Spleen (tissue), 11 donors: ENCODE measurements at regions not wholly inside any gene's neighbourhood (a gene's known extent, or its start where the extent isn't known, plus 50 kb on each side); places are given as distances from the start of the nearest gene placed in this dataset.
"Not testable (repeated sequence)": the region's sequence is repeated elsewhere in the genome, so short reads cannot be mapped to it uniquely, and the experiment has no call there.

Source experiments
- DNase-seq: peaks from one replicate; pipeline ENCODE4 v3.0.0-alpha.2; 2020
- H3K27ac ChIP-seq, 8 donors: fragments of 200-600 bp; sonication (generic) in 7 of 8; 1 replicate in 4 of 8; 2 replicates in 4 of 8; pipeline versions ENCODE4 v1.5.0 to v1.8.0; 2016 to 2021; ENCODE audit warnings: inconsistent platforms in 4 of 8, mild to moderate bottlenecking in 4 of 8, moderate library complexity in 1 of 8
- H3K27me3 ChIP-seq, 7 donors: fragments of 200-600 bp; sonication (generic) in 6 of 7; replicated peaks in 1 of 7; 1 replicate in 4 of 7; 2 replicates in 3 of 7; pipeline versions ENCODE4 v1.5.0 to v1.8.0; 2016 to 2021; ENCODE audit warnings: inconsistent platforms in 3 of 7, mild to moderate bottlenecking in 1 of 7
- H3K36me3 ChIP-seq, 6 donors: fragments of 200-600 bp; sonication (generic) in 5 of 6; 1 replicate in 4 of 6; 2 replicates in 2 of 6; pipeline versions ENCODE4 v1.5.0 to v1.8.0; 2016 to 2021; ENCODE audit warnings: inconsistent platforms in 2 of 6
- H3K4me1 ChIP-seq, 6 donors: fragments of 200-600 bp; sonication (generic) in 5 of 6; 1 replicate in 3 of 6; 2 replicates in 3 of 6; pipeline versions ENCODE4 v1.5.0 to v1.8.0; 2016 to 2021; ENCODE audit warnings: inconsistent platforms in 3 of 6
- H3K4me3 ChIP-seq, 8 donors: fragments of 200-600 bp; sonication (generic) in 7 of 8; 1 replicate in 4 of 8; 2 replicates in 4 of 8; pipeline versions ENCODE4 v1.5.0 to v1.8.0; 2016 to 2021; ENCODE audit warnings: inconsistent platforms in 4 of 8, mild to moderate bottlenecking in 4 of 8, moderate library complexity in 2 of 8
- H3K9me3 ChIP-seq, 8 donors: fragments of 200-600 bp; sonication (generic) in 7 of 8; 1 replicate in 4 of 8; 2 replicates in 4 of 8; pipeline versions ENCODE4 v1.5.0 to v1.8.0; 2016 to 2021; ENCODE audit warnings: inconsistent platforms in 4 of 8
- CTCF ChIP-seq, 11 experiments: fragments of 200-600 bp in 7 of 11; fragments of 450-650 bp in 4 of 11; sonication (generic) in 4 of 11; IDR thresholded peaks in 8 of 11; conservative IDR thresholded peaks in 3 of 11; 1 replicate in 7 of 11; 2 replicates in 4 of 11; pipeline versions ENCODE4 v1.4.0 to v1.8.0; 2016 to 2021; ENCODE audit warnings: antibody characterized with exemption in 11 of 11, inconsistent platforms in 4 of 11, mild to moderate bottlenecking in 1 of 11
- POLR2A ChIP-seq, 3 donors: fragments of 450-650 bp; IDR thresholded peaks; one replicate each; pipeline ENCODE4 v1.5.1; 2017; ENCODE audit warnings: antibody characterized with exemption in 3 of 3, mild to moderate bottlenecking in 1 of 3
- POLR2AphosphoS5 ChIP-seq, 3 donors: sonication (generic); formaldehyde crosslinking; IDR thresholded peaks; one replicate each; pipeline ENCODE4 v1.5.1; 2017; ENCODE audit warnings: antibody characterized with exemption in 3 of 3
- WGBS, 5 donors: extraction: QIAGEN DNeasy Blood & Tissue Kit in 3 of 5; methylation state at CpG; one replicate each; pipeline versions ENCODE4 v1.1.5 to v1.1.7; 2013 to 2018; 5-methylcytosine and 5-hydroxymethylcytosine counted together
- intact Hi-C: fragments of 100-400 bp; cut with DNase I; formaldehyde crosslinking; loops from one replicate; pipeline ENCODE4 v1.15.0; 2023; ENCODE audit warnings: low total_unique reads
- donor health status: healthy with polysubstance abuse.
- donor health status: DM: no; HTN: no; CAD: no; lungs with moderate emphysema.
- donor health status: DM: no; HTN: no; CAD: no.
- donor health status: Bipolar disorder and iron deficiency.
- donor health status: healthy.
- donor health status: DM: no; HTN: no; CAD: no.
- donor health status: DM: yes; HTN: yes; CAD: no.

GRCh38 chr12:77224346-77224745 lies 159.0 kb upstream of the E2F7 start:
- 54 to 79% (median 72%) methylated on average over 2 of the region's 2 CpGs for WGBS, 5 donors
- H3K4me3 ChIP-seq: no peak overlapping the region
- peaks cover 0 to 6% (median 0%) of the 10 kb centered on the region in 6 donors for H3K4me1 ChIP-seq
- H3K27me3 ChIP-seq: peaks cover 0 to 2% (median 0%) of the 10 kb centered on the region in 7 donors
- intact Hi-C loops: no loop called here
- TF ChIP-seq POLR2AphosphoS5 (IDR thresholded peaks at IDR 0.05): no peak
- TF ChIP-seq POLR2A (IDR thresholded peaks at IDR 0.05): no peak
- TF ChIP-seq CTCF (IDR thresholded peaks at IDR 0.05 in 8 of 11, conservative IDR thresholded peaks at IDR 0.05 in 3 of 11): no peak
- no peaks in the 10 kb centered on the region for H3K36me3 ChIP-seq
- H3K27ac ChIP-seq: no peak overlapping the region
- no peaks in the 10 kb centered on the region for H3K9me3 ChIP-seq
- DNase-seq: no peak

DNA sequence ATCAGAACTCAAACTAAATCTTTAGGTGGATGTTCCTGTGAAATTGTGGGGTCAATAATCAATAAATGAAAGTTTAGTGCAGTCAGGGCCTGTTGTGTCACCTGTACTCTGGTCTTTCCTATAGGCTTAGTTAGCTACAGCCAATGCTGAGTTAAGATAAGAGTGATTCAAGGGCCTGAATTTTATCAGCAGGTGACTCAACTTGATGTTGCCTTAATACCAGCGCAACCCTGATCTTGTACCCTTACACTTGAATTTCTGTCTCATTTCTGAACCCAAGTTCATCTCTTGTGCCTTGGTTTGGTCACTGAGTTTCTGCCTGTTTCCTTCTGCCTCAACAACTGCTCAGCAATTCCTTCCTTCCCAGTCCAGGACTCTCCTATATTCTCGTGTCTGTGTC lies 157.0 kb upstream of the E2F7 start:
- Histone ChIP-seq H3K36me3 (no peaks in the 10 kb centered on the region), H3K27ac (no peak overlapping the region), H3K9me3 (no peaks in the 10 kb centered on the region), H3K27me3 (no peaks in the 10 kb centered on the region), H3K4me3 (no peak overlapping the region), H3K4me1 (no peaks in the 10 kb centered on the region)
- intact Hi-C loops: no loop called here
- no peak for DNase-seq
- TF ChIP-seq CTCF (IDR thresholded peaks at IDR 0.05 in 8 of 11, conservative IDR thresholded peaks at IDR 0.05 in 3 of 11) (no peak), POLR2A (IDR thresholded peaks at IDR 0.05) (no peak), POLR2AphosphoS5 (IDR thresholded peaks at IDR 0.05) (no peak)
- WGBS, 5 donors: 82 to 96% (median 89%) methylated on average over 2 of the region's 2 CpGs

DNA sequence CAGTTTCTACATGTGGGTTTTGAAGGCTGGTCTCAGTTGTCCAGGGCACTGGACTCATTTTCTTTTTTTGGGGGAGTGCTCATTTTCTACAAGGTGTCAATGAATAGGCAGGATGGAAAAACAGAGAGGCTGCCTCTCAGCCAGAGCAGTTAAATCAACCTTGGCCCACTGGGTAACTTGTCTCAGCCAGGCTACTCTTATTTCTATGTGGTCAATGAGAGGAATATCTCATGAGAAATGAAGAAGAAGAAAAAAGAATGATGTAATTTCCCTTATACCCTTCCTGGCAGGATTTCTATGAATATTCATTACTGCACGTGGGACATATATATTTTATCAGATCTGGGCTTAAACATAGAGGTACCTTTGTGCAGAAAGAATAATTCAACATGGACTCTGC lies 155.2 kb upstream of the E2F7 start:
- 39 to 60% (median 51%) methylated on average over 1 of the region's 1 CpG for WGBS, 5 donors
- peaks cover 0 to 9% (median 0%) of the 10 kb centered on the region in 8 donors for H3K9me3 ChIP-seq

DNA sequence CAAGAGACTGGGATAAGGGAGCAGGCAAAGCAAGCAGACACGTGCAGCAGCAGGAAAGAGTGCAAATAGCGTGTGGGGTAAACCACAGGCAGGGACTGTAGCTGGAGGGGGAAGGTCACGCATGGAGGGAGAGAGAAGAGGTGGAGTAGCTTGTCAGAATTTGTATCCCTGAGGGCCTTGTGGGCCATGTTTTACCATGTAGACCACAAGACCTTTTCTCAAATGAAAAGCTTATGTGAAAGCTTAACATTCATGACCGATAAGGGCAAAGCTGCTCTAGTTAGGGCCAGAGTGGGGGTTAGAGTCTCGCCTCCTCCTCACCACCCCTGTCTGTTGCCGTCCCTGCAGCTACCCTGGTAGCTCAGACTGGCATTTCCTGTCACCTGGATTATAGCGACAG lies 152.9 kb upstream of the E2F7 start:
- TF ChIP-seq POLR2AphosphoS5 (IDR thresholded peaks at IDR 0.05) (no peak), POLR2A (IDR thresholded peaks at IDR 0.05) (no peak), CTCF (IDR thresholded peaks at IDR 0.05 in 8 of 11, conservative IDR thresholded peaks at IDR 0.05 in 3 of 11) (no peak)
- WGBS, 5 donors: 60 to 82% (median 76%) methylated on average over 7 of the region's 7 CpGs
- intact Hi-C loops: no loop called here
- no peak for DNase-seq
- H3K27me3 ChIP-seq: no peaks in the 10 kb centered on the region
- no peaks in the 10 kb centered on the region for H3K36me3 ChIP-seq
- H3K9me3 ChIP-seq: peaks cover 0 to 9% (median 0%) of the 10 kb centered on the region in 8 donors
- no peak overlapping the region for H3K4me3 ChIP-seq
- H3K4me1 ChIP-seq: no peaks in the 10 kb centered on the region
- no peak overlapping the region for H3K27ac ChIP-seq

More for the DNA sequence above, 155.2 kb upstream of the E2F7 start:
- Histone ChIP-seq H3K27me3 (no peaks in the 10 kb centered on the region), H3K4me1 (no peaks in the 10 kb centered on the region), H3K36me3 (no peaks in the 10 kb centered on the region), H3K27ac (no peak overlapping the region), H3K4me3 (no peak overlapping the region)
- no peak for DNase-seq
- intact Hi-C loops: no loop called here
- TF ChIP-seq POLR2A (IDR thresholded peaks at IDR 0.05): no peak
- no peak for TF ChIP-seq POLR2AphosphoS5 (IDR thresholded peaks at IDR 0.05)
- no peak for TF ChIP-seq CTCF (IDR thresholded peaks at IDR 0.05 in 8 of 11, conservative IDR thresholded peaks at IDR 0.05 in 3 of 11)

- H3K36me3 ChIP-seq, H3K27ac ChIP-seq, H3K27me3 ChIP-seq, H3K4me1 ChIP-seq, H3K4me3 ChIP-seq, DNase-seq, intact Hi-C loops: not testable (repeated sequence)
- peaks cover 0 to 18% (median 9%) of the 10 kb centered on the region in 8 donors for H3K9me3 ChIP-seq
- 74 to 92% (median 82%) methylated on average over 2 of the region's 2 CpGs for WGBS, 5 donors
Observed at GRCh38 chr12:77216136-77216535, 150.8 kb upstream of the E2F7 start.
